Osteocyte (in vitro differentiated cells): ENCODE measurements at regions not wholly inside any gene's neighbourhood (a gene's known extent, or its start where the extent isn't known, plus 50 kb on each side); places are given as distances from the start of the nearest gene placed in this dataset.
"Not testable (repeated sequence)": the region's sequence is repeated elsewhere in the genome, so short reads cannot be mapped to it uniquely, and the experiment has no call there.

Experiments used
- DNase-seq: peaks from one replicate; pipeline ENCODE4 v3.0.0; 2021; ENCODE audit warnings: mixed read lengths; ENCODE audit not compliant: unreplicated experiment; ENCODE audit errors: extremely low spot score
- H3K27ac Mint-ChIP-seq: one replicate; pipeline ENCODE4 v1.8.0; 2021; ENCODE audit warnings: mild to moderate bottlenecking, mixed read lengths; ENCODE audit not compliant: unreplicated experiment
- H3K27me3 Mint-ChIP-seq: one replicate; pipeline ENCODE4 v1.8.0; 2021; ENCODE audit warnings: mixed read lengths; ENCODE audit not compliant: unreplicated experiment
- H3K36me3 Mint-ChIP-seq: one replicate; pipeline ENCODE4 v1.8.0; 2021; ENCODE audit warnings: mixed read lengths; ENCODE audit not compliant: unreplicated experiment
- H3K4me1 Mint-ChIP-seq: one replicate; pipeline ENCODE4 v1.8.0; 2021; ENCODE audit warnings: mixed read lengths; ENCODE audit not compliant: unreplicated experiment
- H3K4me3 Mint-ChIP-seq: one replicate; pipeline ENCODE4 v1.8.0; 2021; ENCODE audit warnings: mild to moderate bottlenecking, moderate library complexity, mixed read lengths; ENCODE audit not compliant: unreplicated experiment
- H3K9me3 Mint-ChIP-seq: one replicate; pipeline ENCODE4 v1.8.0; 2021; ENCODE audit warnings: mixed read lengths; ENCODE audit not compliant: unreplicated experiment
- CTCF ChIP-seq: fragments of 200-600 bp; sonication (generic); IDR thresholded peaks from 2 replicates; pipeline ENCODE4 v1.5.0; 2021; ENCODE audit warnings: antibody characterized with exemption, mild to moderate bottlenecking, moderate library complexity

- H3K9me3 Mint-ChIP-seq, result peaks cover 42% of the 10 kb centered on the region
- no peak overlapping the region for H3K27ac Mint-ChIP-seq
- no peaks in the 10 kb centered on the region for H3K4me1 Mint-ChIP-seq
- TF ChIP-seq CTCF, result no peak
- no peak for DNase-seq
- H3K27me3 Mint-ChIP-seq, result no peaks in the 10 kb centered on the region
- H3K4me3 Mint-ChIP-seq, result no peak overlapping the region
- no peaks in the 10 kb centered on the region for H3K36me3 Mint-ChIP-seq
Measured at GRCh38 chr20:30630761-30631160, 626.7 kb upstream of the DEFB115 start.

DNA sequence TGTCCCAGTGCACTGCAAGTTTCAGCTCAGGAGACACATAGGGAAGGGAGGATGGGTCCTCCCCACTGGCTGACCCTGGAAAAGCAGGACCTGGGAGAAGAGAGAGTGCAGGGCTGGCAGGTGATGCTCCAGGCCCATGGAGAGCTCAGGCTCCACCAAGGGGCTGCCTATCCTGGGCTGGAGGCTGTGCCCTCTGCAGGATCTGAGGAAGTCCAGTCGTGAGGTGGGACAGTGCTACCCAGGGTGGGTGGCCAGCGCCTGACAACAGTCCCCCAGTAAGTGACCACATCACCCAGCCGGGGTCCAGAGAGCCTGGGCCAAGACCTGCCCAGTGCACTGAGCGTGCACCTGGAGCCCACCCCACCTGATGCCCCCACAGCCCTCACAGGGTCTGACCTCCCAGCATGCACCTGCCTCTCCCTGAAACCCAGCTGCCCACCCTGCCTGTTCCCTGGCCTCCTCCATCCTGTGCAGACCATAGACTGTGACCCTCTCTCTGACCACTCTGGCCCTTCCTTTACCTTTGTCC is 626.1 kb upstream of the DEFB115 start:
- not testable (repeated sequence) for H3K36me3 Mint-ChIP-seq, H3K27me3 Mint-ChIP-seq, DNase-seq, H3K4me1 Mint-ChIP-seq, H3K4me3 Mint-ChIP-seq, H3K27ac Mint-ChIP-seq
- H3K9me3 Mint-ChIP-seq, result peaks cover 40% of the 10 kb centered on the region

DNA sequence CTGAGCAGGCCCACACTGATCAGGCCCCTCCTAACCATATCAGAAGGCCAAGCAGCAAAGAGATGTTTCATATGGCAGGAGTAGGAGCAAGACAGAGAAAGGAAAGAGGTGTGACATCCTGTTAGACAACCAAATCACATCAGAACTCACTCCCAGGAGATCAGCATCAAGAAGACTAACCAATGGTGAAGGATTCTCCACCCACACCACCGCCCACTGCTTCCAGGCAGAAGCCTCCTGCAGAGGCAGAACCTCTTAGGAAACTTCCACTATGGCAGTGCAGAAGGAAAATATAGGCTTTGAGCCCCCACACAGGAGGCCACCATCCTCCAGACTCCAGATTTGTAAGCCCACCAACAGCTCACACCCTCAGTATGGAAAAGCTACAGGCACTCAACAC is 624.7 kb upstream of the DEFB115 start:
- H3K4me3 Mint-ChIP-seq, H3K4me1 Mint-ChIP-seq, H3K27me3 Mint-ChIP-seq, H3K36me3 Mint-ChIP-seq, H3K27ac Mint-ChIP-seq, DNase-seq: not testable (repeated sequence)
- peaks cover 40% of the 10 kb centered on the region for H3K9me3 Mint-ChIP-seq

GRCh38 chr20:30641522-30641921 is 615.9 kb upstream of the DEFB115 start:
- not testable (repeated sequence) for DNase-seq, H3K27me3 Mint-ChIP-seq, H3K4me1 Mint-ChIP-seq, H3K27ac Mint-ChIP-seq, H3K36me3 Mint-ChIP-seq, H3K4me3 Mint-ChIP-seq
- H3K9me3 Mint-ChIP-seq, result peaks cover 25% of the 10 kb centered on the region

- H3K4me1 Mint-ChIP-seq, DNase-seq, H3K27me3 Mint-ChIP-seq, H3K27ac Mint-ChIP-seq, H3K36me3 Mint-ChIP-seq, H3K4me3 Mint-ChIP-seq: not testable (repeated sequence)
- H3K9me3 Mint-ChIP-seq, result peaks cover 21% of the 10 kb centered on the region
Measured at GRCh38 chr20:30660982-30661381, 596.5 kb upstream of the DEFB115 start.

- H3K9me3 Mint-ChIP-seq, result peaks cover 37% of the 10 kb centered on the region
- H3K4me1 Mint-ChIP-seq, H3K36me3 Mint-ChIP-seq, H3K4me3 Mint-ChIP-seq, H3K27me3 Mint-ChIP-seq, DNase-seq, H3K27ac Mint-ChIP-seq: not testable (repeated sequence)
Measured at GRCh38 chr20:30668418-30668817, 589.0 kb upstream of the DEFB115 start.

DNA sequence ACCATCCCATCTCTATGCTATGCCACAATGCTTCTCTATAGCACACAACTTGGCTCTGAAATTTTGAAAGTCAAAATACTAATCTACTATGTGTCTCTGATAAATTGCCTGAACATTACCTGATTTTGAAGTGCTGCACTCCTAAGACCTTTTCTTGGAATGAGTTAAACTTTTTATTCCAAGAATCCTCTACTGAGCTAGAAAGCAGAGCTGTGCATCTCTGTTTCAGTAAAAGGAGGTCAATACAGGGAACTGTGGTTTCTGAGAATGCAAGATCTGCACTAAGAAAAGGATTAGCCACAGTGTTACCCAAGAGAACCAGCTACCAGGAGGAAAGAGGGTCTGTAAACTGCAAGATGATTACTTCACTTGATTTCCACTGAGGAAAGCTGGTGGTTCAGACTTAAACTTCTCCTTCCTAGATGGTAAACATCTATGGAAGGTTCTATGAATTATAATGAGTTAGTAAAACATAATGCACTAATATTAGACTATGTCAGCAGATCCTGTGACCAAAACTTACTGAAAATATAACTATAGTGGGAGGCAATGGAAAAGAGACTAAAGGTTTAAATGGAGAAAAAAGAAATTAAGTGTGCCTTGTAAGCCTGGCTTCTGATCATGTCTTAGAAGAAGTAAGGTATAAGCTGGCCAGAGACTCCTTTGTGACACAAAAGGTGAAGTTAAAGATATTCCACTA is 588.0 kb upstream of the DEFB115 start:
- not testable (repeated sequence) for H3K4me3 Mint-ChIP-seq, DNase-seq, H3K36me3 Mint-ChIP-seq, H3K4me1 Mint-ChIP-seq, H3K27ac Mint-ChIP-seq, H3K27me3 Mint-ChIP-seq
- peaks cover 47% of the 10 kb centered on the region for H3K9me3 Mint-ChIP-seq

GRCh38 chr20:30671120-30671519 is 586.3 kb upstream of the DEFB115 start:
- peaks cover 42% of the 10 kb centered on the region for H3K9me3 Mint-ChIP-seq
- not testable (repeated sequence) for H3K27me3 Mint-ChIP-seq, H3K27ac Mint-ChIP-seq, H3K4me1 Mint-ChIP-seq, DNase-seq, H3K4me3 Mint-ChIP-seq, H3K36me3 Mint-ChIP-seq

DNA sequence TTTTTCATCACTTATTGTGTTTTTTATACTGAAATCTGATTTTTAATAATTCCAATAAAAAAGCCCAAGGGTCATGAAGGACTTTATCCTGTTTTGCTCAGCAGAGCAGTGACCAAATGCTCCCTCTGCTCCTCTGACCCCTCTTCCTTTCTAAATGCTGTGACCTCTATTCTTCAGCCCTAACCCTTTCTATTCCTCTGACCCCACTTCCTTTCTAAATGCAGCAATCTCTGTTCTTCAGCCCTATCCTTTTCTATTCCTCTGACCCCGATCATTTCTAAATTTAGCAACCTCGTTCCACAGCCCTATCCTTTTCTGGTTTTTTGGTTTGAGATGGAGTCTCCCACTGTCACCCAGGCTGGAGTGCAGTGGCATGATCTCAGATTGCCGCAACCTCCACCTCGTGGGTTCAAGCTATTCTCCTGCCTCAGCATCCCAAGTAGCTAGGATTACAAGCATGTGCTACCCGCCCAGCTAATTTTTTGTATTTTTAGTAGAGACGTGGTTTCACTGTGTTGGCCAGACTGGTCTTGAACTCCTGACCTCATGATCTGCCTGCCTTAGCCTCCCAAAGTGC is 581.4 kb upstream of the DEFB115 start:
- H3K4me3 Mint-ChIP-seq, H3K27ac Mint-ChIP-seq, H3K4me1 Mint-ChIP-seq, H3K27me3 Mint-ChIP-seq, DNase-seq, H3K36me3 Mint-ChIP-seq: not testable (repeated sequence)
- peaks cover 28% of the 10 kb centered on the region for H3K9me3 Mint-ChIP-seq

- H3K4me3 Mint-ChIP-seq, H3K27ac Mint-ChIP-seq, H3K36me3 Mint-ChIP-seq, H3K27me3 Mint-ChIP-seq, DNase-seq, H3K4me1 Mint-ChIP-seq: not testable (repeated sequence)
- peaks cover 41% of the 10 kb centered on the region for H3K9me3 Mint-ChIP-seq
Measured at GRCh38 chr20:30682236-30682635, 575.2 kb upstream of the DEFB115 start.

GRCh38 chr20:30712861-30713260 is 544.6 kb upstream of the DEFB115 start:
- H3K27me3 Mint-ChIP-seq, H3K27ac Mint-ChIP-seq, DNase-seq, H3K36me3 Mint-ChIP-seq, H3K4me1 Mint-ChIP-seq, H3K4me3 Mint-ChIP-seq: not testable (repeated sequence)
- peaks cover 37% of the 10 kb centered on the region for H3K9me3 Mint-ChIP-seq
